GM04504 (cell line): ENCODE measurements at regions not wholly inside any gene's neighbourhood (a gene's known extent, or its start where the extent isn't known, plus 50 kb on each side); places are given as distances from the start of the nearest gene placed in this dataset.

Source experiments
- DNase-seq: peaks from one replicate; pipeline ENCODE4 v3.0.0-alpha.2; 2012; ENCODE audit warnings: low read depth

- DNase-seq: no peak
Measured at GRCh38 chr22:48575618-48576332, 1251.9 kb downstream of the BRD1 start.

GRCh38 chr22:48574776-48575617, 1252.7 kb downstream of the BRD1 start:
- DNase-seq: peak; percentile 28

GRCh38 chr22:48573766-48574165, 1253.9 kb downstream of the BRD1 start:
- no peak for DNase-seq

- no peak for DNase-seq
Measured at GRCh38 chr22:48572951-48573350, 1254.7 kb downstream of the BRD1 start.

- DNase-seq: no peak
Measured at GRCh38 chr22:48570912-48571311, 1256.8 kb downstream of the BRD1 start.

GRCh38 chr22:48569476-48570233, 1258.0 kb downstream of the BRD1 start:
- no peak for DNase-seq

- DNase-seq: no peak
Measured at GRCh38 chr22:48568736-48569330, 1258.8 kb downstream of the BRD1 start.

- DNase-seq: peak; percentile 10
Measured at GRCh38 chr22:48567213-48567975, 1260.3 kb downstream of the BRD1 start.

GRCh38 chr22:48566741-48567140, 1260.9 kb downstream of the BRD1 start:
- peak; percentile 30 for DNase-seq

- no peak for DNase-seq
Measured at GRCh38 chr22:48565901-48566501, 1261.7 kb downstream of the BRD1 start.

GRCh38 chr22:48564995-48565394, 1262.7 kb downstream of the BRD1 start:
- no peak for DNase-seq

GRCh38 chr22:48563966-48564330, 1263.7 kb downstream of the BRD1 start:
- no peak for DNase-seq

- no peak for DNase-seq
Measured at GRCh38 chr22:48563118-48563965, 1264.3 kb downstream of the BRD1 start.

- DNase-seq: no peak
Measured at GRCh38 chr22:48561676-48562075, 1266.0 kb downstream of the BRD1 start.

- DNase-seq: no peak
Measured at GRCh38 chr22:48560836-48561235, 1266.8 kb downstream of the BRD1 start.

GRCh38 chr22:48560389-48560751, 1267.3 kb downstream of the BRD1 start:
- no peak for DNase-seq

GRCh38 chr22:48559647-48560388, 1267.9 kb downstream of the BRD1 start:
- DNase-seq: no peak

GRCh38 chr22:48558606-48559402, 1268.9 kb downstream of the BRD1 start:
- no peak for DNase-seq

GRCh38 chr22:48558016-48558415, 1269.7 kb downstream of the BRD1 start:
- no peak for DNase-seq
